Limb (tissue), 2 donors: ENCODE measurements at regions not wholly inside any gene's neighbourhood (a gene's known extent, or its start where the extent isn't known, plus 50 kb on each side); places are given as distances from the start of the nearest gene placed in this dataset.

Source experiments
- DNase-seq, 2 donors: peaks; one replicate each; pipeline ENCODE4 v3.0.0-alpha.2; 2016; ENCODE audit errors: extremely low spot score in 2 of 2

GRCh38 chr15:61798631-61799030 lies 261.6 kb downstream of the VPS13C start:
- DNase-seq: no peak

- DNase-seq: no peak
Observed at GRCh38 chr15:61796056-61796455, 264.2 kb downstream of the VPS13C start.

GRCh38 chr15:61794881-61795280 lies 265.4 kb downstream of the VPS13C start:
- DNase-seq: no peak

- no peak for DNase-seq
Observed at GRCh38 chr15:61794276-61794675, 266.0 kb downstream of the VPS13C start.

- no peak for DNase-seq
Observed at GRCh38 chr15:61784734-61785133, 275.5 kb downstream of the VPS13C start.

- DNase-seq: no peak
Observed at GRCh38 chr15:61780278-61780980, 279.8 kb downstream of the VPS13C start.

GRCh38 chr15:61777689-61778088 lies 282.6 kb downstream of the VPS13C start:
- no peak for DNase-seq

- no peak for DNase-seq
Observed at GRCh38 chr15:61769557-61769956, 290.7 kb downstream of the VPS13C start.

GRCh38 chr15:61768131-61768530 lies 292.1 kb downstream of the VPS13C start:
- no peak for DNase-seq

GRCh38 chr15:61764981-61765380 lies 295.3 kb downstream of the VPS13C start:
- no peak for DNase-seq

GRCh38 chr15:61764141-61764540 lies 296.1 kb downstream of the VPS13C start:
- no peak for DNase-seq

- DNase-seq: no peak
Observed at GRCh38 chr15:61762676-61763075, 297.6 kb downstream of the VPS13C start.

GRCh38 chr15:61759639-61760038 lies 300.6 kb downstream of the VPS13C start:
- DNase-seq: no peak

GRCh38 chr15:61756071-61756820 lies 304.0 kb downstream of the VPS13C start:
- DNase-seq: no peak

GRCh38 chr15:61755467-61755866 lies 304.8 kb downstream of the VPS13C start:
- no peak for DNase-seq

- DNase-seq: no peak
Observed at GRCh38 chr15:61753018-61753710, 307.1 kb downstream of the VPS13C start.

- DNase-seq: no peak
Observed at GRCh38 chr15:61752001-61752400, 308.2 kb downstream of the VPS13C start.

GRCh38 chr15:61750271-61751084 lies 309.8 kb downstream of the VPS13C start:
- DNase-seq: no peak

- DNase-seq: no peak
Observed at GRCh38 chr15:61749169-61749568, 311.1 kb downstream of the VPS13C start.

- no peak for DNase-seq
Observed at GRCh38 chr15:61748529-61748928, 311.7 kb downstream of the VPS13C start.

- DNase-seq: no peak
Observed at GRCh38 chr15:61746589-61746988, 313.7 kb downstream of the VPS13C start.
